Neural cell (in vitro differentiated cells): ENCODE measurements at regions not wholly inside any gene's neighbourhood (a gene's known extent, or its start where the extent isn't known, plus 50 kb on each side); places are given as distances from the start of the nearest gene placed in this dataset.

Experiments
- H2AFZ ChIP-seq: fragments of 200-600, 300-800 bp; sonication (generic), shearing (Covaris generic); 2 replicates; pipeline ENCODE4 v1.6.0; 2014; ENCODE audit warnings: low read depth, mild to moderate bottlenecking, antibody characterized with exemption, low read length, moderate library complexity
- H3F3A ChIP-seq: fragments of 200-600 bp; shearing (Covaris generic); 2 replicates; pipeline ENCODE4 v1.6.1; 2016; ENCODE audit warnings: mild to moderate bottlenecking, moderate library complexity, mixed read lengths, antibody characterized with exemption, low read length; ENCODE audit not compliant: insufficient read depth, poor library complexity, severe bottlenecking
- H3K27ac ChIP-seq: fragments of 200-600, 300-800 bp; sonication (generic), shearing (Covaris generic); 2 replicates; pipeline ENCODE4 v1.5.1; 2014; ENCODE audit warnings: mild to moderate bottlenecking, low read length, moderate library complexity
- H3K27me3 ChIP-seq: fragments of 300-800, 200-600 bp; sonication (generic), shearing (Covaris generic); 2 replicates; pipeline ENCODE4 v1.6.0; 2014; ENCODE audit warnings: mild to moderate bottlenecking, low read depth, low read length, moderate library complexity; ENCODE audit not compliant: insufficient read depth
- H3K36me3 ChIP-seq: fragments of 300-800, 200-600 bp; sonication (generic), shearing (Covaris generic); 2 replicates; pipeline ENCODE4 v1.5.1; 2014; ENCODE audit warnings: mild to moderate bottlenecking, antibody characterized with exemption, low read length, moderate library complexity; ENCODE audit not compliant: insufficient read depth
- H3K4me2 ChIP-seq: fragments of 300-800, 200-600 bp; sonication (generic), shearing (Covaris generic); 2 replicates; pipeline ENCODE4 v1.6.0; 2014; ENCODE audit warnings: mild to moderate bottlenecking, low read length
- H3K4me3 ChIP-seq: fragments of 300-800, 200-600 bp; sonication (generic), shearing (Covaris generic); 2 replicates; pipeline ENCODE4 v1.5.1; 2014; ENCODE audit warnings: mild to moderate bottlenecking, low read length, moderate library complexity
- H3K79me2 ChIP-seq: fragments of 200-600 bp; shearing (Covaris generic); replicated peaks from 2 replicates; pipeline ENCODE4 v1.6.0; 2014; ENCODE audit warnings: mild to moderate bottlenecking, low read length, moderate library complexity; ENCODE audit not compliant: insufficient read depth
- H3K9ac ChIP-seq: fragments of 300-800, 200-600 bp; sonication (generic), shearing (Covaris generic); 2 replicates; pipeline ENCODE4 v1.6.1; 2016; ENCODE audit warnings: mild to moderate bottlenecking, low read length, mixed read lengths
- H3K9me2 ChIP-seq: fragments of 200-600 bp; shearing (Covaris generic); 2 replicates; pipeline ENCODE4 v1.6.1; 2016; ENCODE audit warnings: mild to moderate bottlenecking, low read length, mixed read lengths; ENCODE audit not compliant: insufficient read depth
- H3K9me3 ChIP-seq: fragments of 200-600, 300-800 bp; sonication (generic), shearing (Covaris generic); 2 replicates; pipeline ENCODE4 v1.6.1; 2016; ENCODE audit warnings: mild to moderate bottlenecking, mixed run types, low read length, moderate library complexity, mixed read lengths
- H4K20me1 ChIP-seq: fragments of 200-600 bp; shearing (Covaris generic); 2 replicates; pipeline ENCODE4 v1.6.1; 2016; ENCODE audit warnings: mild to moderate bottlenecking, mixed run types; ENCODE audit not compliant: insufficient read depth
- CTCF ChIP-seq: fragments of 450-650 bp; IDR thresholded peaks from 2 replicates; pipeline ENCODE4 v1.5.1; 2014; ENCODE audit warnings: antibody characterized with exemption, mild to moderate bottlenecking, moderate library complexity; ENCODE audit not compliant: poor library complexity, severe bottlenecking
- EP300 ChIP-seq: fragments of 450-650 bp; conservative IDR thresholded peaks from 2 replicates; pipeline ENCODE4 v1.6.1; 2014; ENCODE audit warnings: antibody characterized with exemption, mild to moderate bottlenecking, moderate library complexity; ENCODE audit not compliant: poor library complexity, severe bottlenecking
- MXI1 ChIP-seq: fragments of 450-650 bp; conservative IDR thresholded peaks from 2 replicates; pipeline ENCODE4 v1.6.1; 2014; ENCODE audit warnings: antibody characterized with exemption, mild to moderate bottlenecking; ENCODE audit not compliant: poor library complexity, severe bottlenecking
- POLR2AphosphoS5 ChIP-seq: IDR thresholded peaks from 2 replicates; pipeline ENCODE4 v1.6.1; 2012
- RAD21 ChIP-seq: fragments of 450-650 bp; conservative IDR thresholded peaks from 2 replicates; pipeline ENCODE4 v1.6.1; 2014; ENCODE audit warnings: antibody characterized with exemption, mild to moderate bottlenecking, moderate library complexity
- REST ChIP-seq: IDR thresholded peaks from 2 replicates; pipeline ENCODE4 v1.6.1; 2012; ENCODE audit warnings: borderline replicate concordance
- SMC3 ChIP-seq: fragments of 450-650 bp; conservative IDR thresholded peaks from 2 replicates; pipeline ENCODE4 v1.6.1; 2014; ENCODE audit warnings: antibody characterized with exemption, mild to moderate bottlenecking, moderate library complexity; ENCODE audit not compliant: poor library complexity
- TAF1 ChIP-seq: IDR thresholded peaks from 2 replicates; pipeline ENCODE4 v1.6.1; 2012; ENCODE audit warnings: low read depth

- no peaks in the 10 kb centered on the region for H3K27me3 ChIP-seq
- no peaks in the 10 kb centered on the region for H3K36me3 ChIP-seq
- H3K27ac ChIP-seq = no peak overlapping the region
- TF ChIP-seq MXI1 (no peak), RAD21 (no peak), TAF1 (no peak), POLR2AphosphoS5 (no peak), CTCF (no peak), SMC3 (no peak)
- no peaks in the 10 kb centered on the region for H3K9me3 ChIP-seq
- no peaks in the 10 kb centered on the region for H3F3A ChIP-seq
- no peaks in the 10 kb centered on the region for H4K20me1 ChIP-seq
- no peak overlapping the region for H3K9ac ChIP-seq
- H3K79me2 ChIP-seq = no peaks in the 10 kb centered on the region
- no peak overlapping the region for H3K4me3 ChIP-seq
- no peaks in the 10 kb centered on the region for H3K9me2 ChIP-seq
- no peak overlapping the region for H3K4me2 ChIP-seq
- H2AFZ ChIP-seq = no peak overlapping the region
Observed at GRCh38 chr18:56306797-56307196, 331.6 kb downstream of the TXNL1 start.

- H3K79me2 ChIP-seq = no peaks in the 10 kb centered on the region
- H3K27ac ChIP-seq = no peak overlapping the region
- H3K9me3 ChIP-seq = no peaks in the 10 kb centered on the region
- no peaks in the 10 kb centered on the region for H3K36me3 ChIP-seq
- H3K27me3 ChIP-seq = no peaks in the 10 kb centered on the region
- no peak overlapping the region for H3K4me2 ChIP-seq
- H3F3A ChIP-seq = no peaks in the 10 kb centered on the region
- no peaks in the 10 kb centered on the region for H3K9me2 ChIP-seq
- H4K20me1 ChIP-seq = no peaks in the 10 kb centered on the region
- TF ChIP-seq REST = no peak
- TF ChIP-seq CTCF = no peak
- H3K9ac ChIP-seq = no peak overlapping the region
- H3K4me3 ChIP-seq = no peak overlapping the region
- H2AFZ ChIP-seq = no peak overlapping the region
Observed at GRCh38 chr18:56305583-56305982, 332.8 kb downstream of the TXNL1 start.

- H3K4me2 ChIP-seq = no peak overlapping the region
- no peaks in the 10 kb centered on the region for H3K9me2 ChIP-seq
- H3K79me2 ChIP-seq = no peaks in the 10 kb centered on the region
- H3K27ac ChIP-seq = no peak overlapping the region
- H3K36me3 ChIP-seq = no peaks in the 10 kb centered on the region
- no peaks in the 10 kb centered on the region for H3K27me3 ChIP-seq
- H3K9me3 ChIP-seq = no peaks in the 10 kb centered on the region
- no peaks in the 10 kb centered on the region for H3F3A ChIP-seq
- TF ChIP-seq MXI1 (no peak), POLR2AphosphoS5 (no peak), EP300 (no peak)
- no peak overlapping the region for H3K4me3 ChIP-seq
- no peak overlapping the region for H3K9ac ChIP-seq
- no peak overlapping the region for H2AFZ ChIP-seq
- no peaks in the 10 kb centered on the region for H4K20me1 ChIP-seq
Observed at GRCh38 chr18:56302156-56302555, 336.2 kb downstream of the TXNL1 start.
